Stomach (tissue), 4 donors: ENCODE measurements at regions not wholly inside any gene's neighbourhood (a gene's known extent, or its start where the extent isn't known, plus 50 kb on each side); places are given as distances from the start of the nearest gene placed in this dataset.

ENCODE experiments used
- CTCF ChIP-seq, 7 experiments: fragments of 450-650 bp in 4 of 7; fragments of 200-600 bp in 3 of 7; sonication (generic) in 3 of 7; IDR thresholded peaks; one replicate each; pipeline ENCODE4 v1.5.1; 2016 to 2019; ENCODE audit warnings: antibody characterized with exemption in 7 of 7, control low read depth in 2 of 7, mild to moderate bottlenecking in 1 of 7
- POLR2AphosphoS5 ChIP-seq, 3 donors: sonication (generic); formaldehyde crosslinking; IDR thresholded peaks; one replicate each; pipeline ENCODE4 v1.6.1; 2016; ENCODE audit warnings: antibody characterized with exemption in 3 of 3

GRCh38 chr12:93056971-93057535 lies 128.0 kb upstream of the EEA1 start:
- TF ChIP-seq CTCF (IDR thresholded peaks at IDR 0.05) (no peak), POLR2AphosphoS5 (IDR thresholded peaks at IDR 0.05) (no peak)
